C4-2B (cell line): ENCODE measurements at regions not wholly inside any gene's neighbourhood (a gene's known extent, or its start where the extent isn't known, plus 50 kb on each side); places are given as distances from the start of the nearest gene placed in this dataset.

Source experiments
- H3K27ac ChIP-seq: fragments of 450-650 bp; 2 replicates; pipeline ENCODE4 v1.5.1; 2017
- ZFX ChIP-seq: fragments of 450-650 bp; IDR thresholded peaks from 2 replicates; pipeline ENCODE4 v1.6.1; 2017
- TF ChIP-seq, protein P1 (sequence below): fragments of 450-650 bp; conservative IDR thresholded peaks from 2 replicates; pipeline ENCODE4 v1.5.1; 2017; ENCODE audit warnings: mild to moderate bottlenecking

DNA sequence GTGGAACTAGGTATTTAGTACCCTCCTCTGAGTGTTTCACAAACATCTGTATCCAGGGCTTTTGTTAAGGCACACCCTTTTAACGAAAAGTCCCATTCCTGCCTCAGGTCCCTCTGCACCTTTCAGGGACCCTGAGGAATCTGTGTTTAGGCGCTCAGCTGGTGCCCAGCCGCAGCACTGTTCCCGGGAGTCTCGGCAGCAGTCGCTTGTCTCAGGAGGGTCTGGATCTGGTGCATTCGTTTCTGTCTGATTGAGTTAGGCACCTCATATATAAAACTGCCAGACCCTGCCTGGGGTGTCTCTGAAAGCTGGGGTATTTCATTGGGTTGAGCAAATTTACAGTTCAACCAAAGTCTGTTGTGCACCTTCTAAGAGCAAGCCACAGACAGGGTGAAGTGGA lies 162.8 kb upstream of the TOPAZ1 start:
- TF ChIP-seq, protein P1, sequence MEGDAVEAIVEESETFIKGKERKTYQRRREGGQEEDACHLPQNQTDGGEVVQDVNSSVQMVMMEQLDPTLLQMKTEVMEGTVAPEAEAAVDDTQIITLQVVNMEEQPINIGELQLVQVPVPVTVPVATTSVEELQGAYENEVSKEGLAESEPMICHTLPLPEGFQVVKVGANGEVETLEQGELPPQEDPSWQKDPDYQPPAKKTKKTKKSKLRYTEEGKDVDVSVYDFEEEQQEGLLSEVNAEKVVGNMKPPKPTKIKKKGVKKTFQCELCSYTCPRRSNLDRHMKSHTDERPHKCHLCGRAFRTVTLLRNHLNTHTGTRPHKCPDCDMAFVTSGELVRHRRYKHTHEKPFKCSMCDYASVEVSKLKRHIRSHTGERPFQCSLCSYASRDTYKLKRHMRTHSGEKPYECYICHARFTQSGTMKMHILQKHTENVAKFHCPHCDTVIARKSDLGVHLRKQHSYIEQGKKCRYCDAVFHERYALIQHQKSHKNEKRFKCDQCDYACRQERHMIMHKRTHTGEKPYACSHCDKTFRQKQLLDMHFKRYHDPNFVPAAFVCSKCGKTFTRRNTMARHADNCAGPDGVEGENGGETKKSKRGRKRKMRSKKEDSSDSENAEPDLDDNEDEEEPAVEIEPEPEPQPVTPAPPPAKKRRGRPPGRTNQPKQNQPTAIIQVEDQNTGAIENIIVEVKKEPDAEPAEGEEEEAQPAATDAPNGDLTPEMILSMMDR = no peak
- no peak for TF ChIP-seq ZFX
- H3K27ac ChIP-seq = no peak overlapping the region

DNA sequence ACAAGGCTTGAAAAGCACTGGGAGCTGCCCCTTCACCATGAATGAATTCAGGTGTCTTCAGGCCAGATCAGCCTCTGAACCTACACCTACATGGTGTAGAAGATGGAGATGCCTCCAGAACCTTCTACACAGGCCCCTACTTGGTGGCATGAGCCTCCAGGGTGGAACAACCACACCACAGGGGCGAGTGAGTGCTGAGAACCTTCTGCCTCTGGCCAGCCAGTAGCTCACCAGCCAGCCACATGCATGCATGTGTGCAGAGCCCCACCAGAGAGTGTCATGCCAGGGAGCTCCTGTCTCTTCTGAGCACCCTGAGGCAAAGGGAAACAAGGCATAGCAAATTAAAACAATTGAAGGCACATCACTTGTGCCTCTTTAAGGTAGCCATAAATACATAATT lies 161.8 kb upstream of the TOPAZ1 start:
- TF ChIP-seq, protein P1 = no peak
- no peak for TF ChIP-seq ZFX
- H3K27ac ChIP-seq = no peak overlapping the region

DNA sequence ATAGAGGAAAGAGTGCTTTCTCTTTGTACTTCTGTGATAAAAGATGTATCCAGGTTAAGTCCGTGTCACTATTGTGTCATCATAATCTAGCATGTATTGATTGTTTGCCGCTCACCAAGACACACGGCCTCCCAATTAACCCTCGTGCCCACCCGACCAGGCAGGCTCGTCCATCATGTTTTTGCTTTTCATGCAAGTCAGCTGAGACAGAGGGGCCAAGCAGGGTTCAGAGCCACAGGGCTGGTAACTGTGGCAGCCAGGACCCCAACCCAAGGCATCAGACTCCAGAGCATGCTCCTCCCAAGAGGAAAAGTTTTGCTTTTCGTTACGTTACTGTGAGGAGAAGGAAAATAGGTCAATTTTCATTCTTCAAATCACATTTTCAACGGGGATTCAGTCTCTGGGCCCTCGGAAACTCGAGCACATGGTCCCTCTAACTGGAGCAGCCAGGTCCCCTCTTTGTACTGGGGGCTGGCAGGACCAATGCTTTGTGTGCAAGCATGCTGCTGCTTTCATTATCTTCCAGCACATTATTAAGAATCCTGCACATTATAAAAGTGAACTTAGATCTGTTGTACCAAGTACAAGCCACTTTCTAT lies 161.1 kb upstream of the TOPAZ1 start:
- no peak for TF ChIP-seq ZFX
- TF ChIP-seq, protein P1 = no peak
- no peak overlapping the region for H3K27ac ChIP-seq

DNA sequence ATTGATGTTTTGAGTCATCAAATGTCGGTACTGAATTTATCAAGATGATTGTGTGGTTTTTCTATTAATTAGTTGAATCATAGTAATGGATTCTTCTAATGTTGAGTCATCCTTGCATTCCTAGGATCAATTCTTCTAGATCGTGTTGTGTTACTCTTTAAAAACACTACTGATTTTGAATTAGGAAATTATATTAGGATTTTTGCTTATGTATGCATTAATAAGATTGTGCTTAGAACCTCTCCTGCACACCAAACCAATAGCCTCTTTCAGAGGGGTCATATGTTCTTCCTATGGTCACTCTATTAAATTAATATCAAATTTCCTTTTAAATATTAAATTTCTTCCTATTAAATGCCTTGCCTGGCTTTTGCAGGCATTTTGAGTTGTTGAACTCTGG lies 151.7 kb upstream of the TOPAZ1 start:
- H3K27ac ChIP-seq = no peak overlapping the region
- TF ChIP-seq, protein P1 = no peak
- TF ChIP-seq ZFX = no peak

DNA sequence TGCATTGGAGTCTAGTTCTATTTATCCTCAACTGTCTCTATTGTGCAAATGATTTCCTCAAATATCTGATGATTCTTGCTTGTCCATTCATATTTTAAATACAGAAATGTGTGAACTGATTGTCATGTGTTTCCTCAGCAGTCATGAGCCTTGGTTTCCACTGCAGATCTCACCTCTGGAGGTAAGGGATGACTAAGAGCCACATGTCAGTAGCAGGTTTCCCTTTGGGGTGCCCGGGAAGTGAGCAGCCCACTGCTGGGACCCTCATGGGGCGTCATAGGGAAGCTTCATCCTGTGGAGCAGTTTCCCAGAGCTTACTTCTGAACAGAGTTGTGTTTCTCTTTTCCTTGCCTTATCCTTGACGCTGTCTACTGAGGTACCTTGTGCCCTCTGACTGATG lies 149.2 kb upstream of the TOPAZ1 start:
- H3K27ac ChIP-seq = no peak overlapping the region
- TF ChIP-seq ZFX = no peak
- TF ChIP-seq, protein P1 = no peak

DNA sequence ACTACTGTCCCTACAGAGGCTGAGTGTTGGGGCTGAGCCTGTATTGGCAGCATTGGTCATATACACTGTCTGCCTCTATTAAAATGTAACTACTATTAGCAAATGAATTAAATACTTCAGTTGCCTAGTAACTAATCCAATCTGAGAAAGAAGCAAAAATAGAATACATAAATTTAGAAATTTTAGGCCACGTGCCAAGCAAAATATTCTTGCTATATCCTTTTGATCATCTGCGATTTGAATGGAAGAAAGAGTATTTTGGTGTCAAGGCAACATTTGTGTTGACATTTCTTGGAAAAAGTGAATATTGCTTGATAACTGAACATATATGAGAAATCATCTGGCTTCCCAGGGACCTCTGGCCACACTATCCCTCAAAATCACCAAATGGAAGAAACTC lies 148.2 kb upstream of the TOPAZ1 start:
- no peak overlapping the region for H3K27ac ChIP-seq

DNA sequence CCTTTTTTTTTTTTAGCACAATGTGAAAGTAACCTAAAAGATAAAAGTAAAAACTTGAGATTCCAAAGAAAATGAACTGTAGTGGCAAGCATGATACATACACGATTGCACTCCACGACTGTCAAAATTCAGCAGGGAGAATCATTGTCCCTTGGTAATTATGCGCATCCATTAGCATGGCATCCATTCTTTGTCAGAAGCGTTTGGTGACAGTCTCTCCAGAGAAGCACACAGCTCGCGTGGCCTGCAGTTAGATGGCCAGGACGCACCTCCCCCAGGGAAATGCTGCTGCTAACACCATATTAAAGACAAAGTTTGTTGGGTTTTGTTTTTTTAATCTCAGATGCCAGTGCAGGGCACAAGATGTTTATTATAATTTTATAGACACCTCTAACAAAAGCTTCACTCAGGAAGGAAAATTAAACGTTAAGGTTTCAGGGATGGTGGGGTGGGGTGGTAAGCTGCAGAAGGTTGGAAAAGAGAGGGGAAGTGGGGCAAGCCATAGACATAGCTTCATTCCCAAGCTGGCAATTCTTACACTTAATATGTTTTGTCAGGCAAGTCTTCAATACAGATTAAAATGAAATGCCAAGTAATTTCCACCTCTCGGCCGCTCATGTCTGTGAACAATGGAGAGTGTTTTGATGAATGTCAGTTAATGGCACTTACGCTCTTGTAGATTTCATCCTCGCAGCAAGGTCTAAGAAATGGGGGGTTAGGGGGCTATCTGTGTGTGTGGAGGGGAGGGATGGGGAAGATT lies 142.8 kb upstream of the TOPAZ1 start:
- TF ChIP-seq, protein P1 = no peak
- no peak for TF ChIP-seq ZFX
- no peak overlapping the region for H3K27ac ChIP-seq

More for the DNA sequence above, 148.2 kb upstream of the TOPAZ1 start:
- TF ChIP-seq ZFX = no peak
- TF ChIP-seq, protein P1 = no peak
